ENCODE measurements at regions not wholly inside any gene's neighbourhood (a gene's known extent, or its start where the extent isn't known, plus 50 kb on each side); places are given as distances from the start of the nearest gene placed in this dataset.

GRCh38 chr15:38702178-38702912, 137.7 kb upstream of the RASGRP1 start:
- Histone ChIP-seq H3K4me2 (ENCODE audit: insufficient read depth, low read length) (no peak overlapping the region), H3K36me3 (ENCODE audit: control insufficient read depth in 2 of 2, extremely low read depth in 1 of 2, insufficient read depth in 2 of 2, low read length in 2 of 2) (no peaks in the 10 kb centered on the region), H3K4me1 (ENCODE audit: control insufficient read depth, extremely low read depth, insufficient read depth, low read length) (peaks cover 5% of the 10 kb centered on the region), H3K27ac (ENCODE audit: insufficient read depth, low read depth, low read length) (no peak overlapping the region), H3K9ac (replicated peaks; ENCODE audit: extremely low read depth, insufficient read depth, low read length) (no peak overlapping the region), H2AFZ (ENCODE audit: low read depth, low read length) (no peak overlapping the region), H4K20me1 (replicated peaks; ENCODE audit: control insufficient read depth, extremely low read depth, insufficient read depth, low read length) (no peaks in the 10 kb centered on the region), H3K9me3 (replicated peaks; ENCODE audit: control insufficient read depth, insufficient read depth, low read length) (no peaks in the 10 kb centered on the region), H3K4me3 (replicated peaks in 1 of 3; ENCODE audit: insufficient read depth in 1 of 3, low read depth in 1 of 3, low read length in 3 of 3) (no peak overlapping the region), H3K9me1 (replicated peaks; ENCODE audit: control insufficient read depth, extremely low read depth, insufficient read depth, low read length) (no peaks in the 10 kb centered on the region), H3K79me2 (ENCODE audit: control insufficient read depth, insufficient read depth, low read length) (no peaks in the 10 kb centered on the region), H3K27me3 (ENCODE audit: control insufficient read depth in 2 of 2, insufficient read depth in 2 of 2, low read length in 2 of 2) (no peaks in the 10 kb centered on the region)
- BruUV-seq (replicated peaks), result no TSS peak
- CTCF ChIA-PET, result interaction anchor here (1.3 to 1.4 kb wide), 2 partner anchors 70 to 262 kb away, joined by 4 to 6 read pairs; no protein-coding TSS in a partner anchor
- intact Hi-C loops (cut with micrococcal nuclease) (loop anchor here (10.0 kb wide), 2 partner anchors 772 to 982 kb away; no protein-coding TSS in a partner anchor), dilution Hi-C loops (cut with MboI; ENCODE audit: extremely low pct_ligation_motif_present, low sequenced_read_pairs) (no loop called here)
- FAIRE-seq, result no peak
- no peak for DNase-seq (ENCODE audit: low read depth, low spot score)
- POLR2A ChIA-PET, result no interaction called here
- no peak for TF ChIP-seq CTCF (IDR thresholded peaks at IDR 0.05; ENCODE audit: extremely low read depth in 1 of 2, insufficient read depth in 1 of 2, low read depth in 1 of 2, low read length in 2 of 2)
- TF ChIP-seq POLR2AphosphoS5 (IDR thresholded peaks at IDR 0.05; ENCODE audit: insufficient read depth, low read depth, low read length), result no peak
- no peak for TF ChIP-seq EZH2 (IDR thresholded peaks at IDR 0.05; ENCODE audit: borderline replicate concordance, low read depth, low read length, severe bottlenecking)
- no peak for TF ChIP-seq MAX (IDR thresholded peaks at IDR 0.05; ENCODE audit: insufficient read depth, insufficient read length)
- TF ChIP-seq GATA2 (IDR thresholded peaks at IDR 0.05; ENCODE audit: insufficient read depth, insufficient read length, low read depth, low read length), result no peak
- TF ChIP-seq MYC (IDR thresholded peaks at IDR 0.05; ENCODE audit: low read depth, low read length), result no peak
- TF ChIP-seq FOS (IDR thresholded peaks at IDR 0.05; ENCODE audit: borderline replicate concordance, insufficient read depth, low read length), result no peak
- no peak for TF ChIP-seq JUN (IDR thresholded peaks at IDR 0.05; ENCODE audit: borderline replicate concordance, insufficient read depth, insufficient read length, low read depth)
- TF ChIP-seq POLR2A (IDR thresholded peaks at IDR 0.05; ENCODE audit: low read depth, low read length), result no peak

All from endothelial cell of umbilical vein (primary cell).